Left renal pelvis (tissue), 4 donors: ENCODE measurements at regions not wholly inside any gene's neighbourhood (a gene's known extent, or its start where the extent isn't known, plus 50 kb on each side); places are given as distances from the start of the nearest gene placed in this dataset.

Source experiments
- DNase-seq, 4 donors: peaks; one replicate each; pipeline ENCODE4 v3.0.0-alpha.2; 2013; ENCODE audit warnings: low read depth in 4 of 4, low spot score in 3 of 4

GRCh38 chr20:40806929-40807820, 118.1 kb upstream of the MAFB start:
- DNase-seq = peak in 1 of 4 donors; percentile 42

- no peak for DNase-seq
These were observed 118.8 kb upstream of the MAFB start for GRCh38 chr20:40807821-40808170.

GRCh38 chr20:40808936-40809335, 119.9 kb upstream of the MAFB start:
- no peak for DNase-seq

GRCh38 chr20:40809361-40809760, 120.3 kb upstream of the MAFB start:
- DNase-seq = no peak

GRCh38 chr20:40810332-40811000, 121.4 kb upstream of the MAFB start:
- DNase-seq = no peak

GRCh38 chr20:40811004-40811403, 122.0 kb upstream of the MAFB start:
- DNase-seq = no peak

GRCh38 chr20:40811660-40812414, 122.8 kb upstream of the MAFB start:
- no peak for DNase-seq

- DNase-seq = no peak
These were observed 123.4 kb upstream of the MAFB start for GRCh38 chr20:40812415-40812925.

- no peak for DNase-seq
These were observed 124.0 kb upstream of the MAFB start for GRCh38 chr20:40813029-40813431.

GRCh38 chr20:40813708-40814630, 124.9 kb upstream of the MAFB start:
- no peak for DNase-seq

- DNase-seq = no peak
These were observed 125.6 kb upstream of the MAFB start for GRCh38 chr20:40814631-40814960.

GRCh38 chr20:40815156-40816038, 126.4 kb upstream of the MAFB start:
- DNase-seq = no peak

- DNase-seq = no peak
These were observed 127.0 kb upstream of the MAFB start for GRCh38 chr20:40816039-40816352.

- peak in 1 of 4 donors; percentile 45 for DNase-seq
These were observed 132.4 kb upstream of the MAFB start for GRCh38 chr20:40821429-40821828.

- DNase-seq = no peak
These were observed 137.7 kb upstream of the MAFB start for GRCh38 chr20:40826699-40827098.

- no peak for DNase-seq
These were observed 146.3 kb upstream of the MAFB start for GRCh38 chr20:40835321-40835720.

GRCh38 chr20:40838509-40838908, 149.5 kb upstream of the MAFB start:
- no peak for DNase-seq

GRCh38 chr20:40843251-40843650, 154.2 kb upstream of the MAFB start:
- DNase-seq = no peak

- no peak for DNase-seq
These were observed 155.3 kb upstream of the MAFB start for GRCh38 chr20:40844332-40844731.
